ENCODE measurements at regions not wholly inside any gene's neighbourhood (a gene's known extent, or its start where the extent isn't known, plus 50 kb on each side); places are given as distances from the start of the nearest gene placed in this dataset.

DNA sequence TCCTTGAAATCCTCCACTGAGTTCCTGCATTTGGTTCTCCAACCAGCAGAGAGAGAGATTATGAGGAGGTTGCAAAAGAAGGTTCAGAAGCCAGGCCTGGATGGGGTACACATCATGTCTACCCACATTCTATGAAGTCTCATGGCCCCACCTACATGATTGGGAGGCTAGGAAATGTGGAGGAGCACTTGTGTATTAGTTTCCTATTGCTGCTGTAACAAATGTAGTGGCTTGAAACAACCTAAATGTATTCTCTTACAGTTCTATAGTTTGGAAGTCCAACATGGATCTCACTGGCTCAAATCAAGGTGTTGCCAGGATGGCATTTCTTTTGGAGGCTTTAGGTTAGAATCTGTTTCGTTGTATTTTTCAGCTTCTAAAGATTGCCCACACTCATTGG lies 134.2 kb upstream of the ZNF648 start:
- DNase-seq (ENCODE audit: low read depth), result no peak

DNA sequence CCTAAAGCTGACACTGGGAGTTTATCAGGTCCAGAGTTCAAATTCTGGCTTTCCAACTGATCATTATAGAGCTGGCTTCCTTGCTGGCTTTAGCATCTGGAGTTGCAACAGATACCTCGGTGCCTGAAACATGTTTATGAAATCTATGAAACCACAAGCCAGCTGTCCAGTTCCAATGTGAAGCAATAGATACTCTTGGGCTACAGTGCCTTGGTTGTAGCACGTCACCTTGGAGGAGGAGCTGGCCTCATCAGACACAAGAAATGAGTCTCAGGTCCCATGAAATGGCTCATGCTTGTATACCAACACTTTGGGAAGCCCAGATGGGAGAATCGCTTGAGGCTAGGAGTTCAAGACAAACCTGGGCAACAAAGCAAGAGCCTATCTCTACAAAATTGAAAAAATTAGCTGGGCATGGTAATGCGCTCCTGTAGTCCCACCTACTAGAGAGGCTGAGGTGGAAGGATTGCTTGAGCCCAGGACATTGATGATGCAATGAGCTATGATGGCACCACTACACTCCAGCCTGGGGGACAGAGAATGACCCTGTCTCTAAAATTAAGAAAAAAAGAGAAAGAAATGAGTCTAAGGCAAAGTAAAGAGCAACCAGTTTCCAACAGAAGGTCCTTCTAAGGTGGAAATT lies 132.5 kb upstream of the ZNF648 start:
- no peak for DNase-seq (ENCODE audit: low read depth)

DNA sequence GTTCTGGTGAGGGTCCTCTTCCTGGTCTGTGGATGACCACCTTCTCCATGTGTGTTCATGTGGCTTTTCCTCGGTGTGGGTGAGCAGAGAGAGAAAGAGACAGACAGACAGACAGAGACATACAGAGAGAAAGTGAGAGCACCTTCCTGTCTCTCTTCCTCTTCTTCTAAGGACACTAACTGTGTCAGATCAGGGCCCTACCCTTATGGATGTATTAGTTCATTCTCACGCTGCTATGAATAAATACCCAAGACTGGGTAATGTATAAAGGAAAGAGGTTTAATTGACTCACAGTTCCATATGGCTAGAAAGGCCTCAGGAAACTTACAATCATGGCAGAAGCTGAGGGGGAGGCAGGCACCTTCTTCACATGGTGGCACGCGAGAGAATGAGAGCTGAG lies 131.5 kb upstream of the ZNF648 start:
- DNase-seq (ENCODE audit: low read depth), result no peak

DNA sequence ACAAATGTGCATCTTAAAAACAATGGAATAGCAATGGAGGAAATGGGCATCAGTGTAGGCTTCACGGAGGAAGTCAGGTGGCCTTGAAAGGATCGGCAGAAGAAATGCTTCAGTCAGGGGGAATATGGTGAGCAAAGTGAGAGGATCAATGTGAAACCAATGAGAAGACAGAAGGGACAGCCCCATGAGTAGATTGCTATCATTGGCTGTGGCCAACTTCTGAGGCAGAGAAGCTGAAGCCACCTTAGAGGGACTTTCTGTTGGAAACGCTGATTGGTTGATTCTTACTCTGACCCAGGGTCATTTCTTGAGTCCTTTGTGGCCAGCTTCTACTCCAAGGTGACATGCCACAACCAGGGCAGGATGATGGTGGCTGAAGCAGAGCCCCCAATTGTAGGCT lies 130.7 kb upstream of the ZNF648 start:
- DNase-seq (ENCODE audit: low read depth), result no peak

DNA sequence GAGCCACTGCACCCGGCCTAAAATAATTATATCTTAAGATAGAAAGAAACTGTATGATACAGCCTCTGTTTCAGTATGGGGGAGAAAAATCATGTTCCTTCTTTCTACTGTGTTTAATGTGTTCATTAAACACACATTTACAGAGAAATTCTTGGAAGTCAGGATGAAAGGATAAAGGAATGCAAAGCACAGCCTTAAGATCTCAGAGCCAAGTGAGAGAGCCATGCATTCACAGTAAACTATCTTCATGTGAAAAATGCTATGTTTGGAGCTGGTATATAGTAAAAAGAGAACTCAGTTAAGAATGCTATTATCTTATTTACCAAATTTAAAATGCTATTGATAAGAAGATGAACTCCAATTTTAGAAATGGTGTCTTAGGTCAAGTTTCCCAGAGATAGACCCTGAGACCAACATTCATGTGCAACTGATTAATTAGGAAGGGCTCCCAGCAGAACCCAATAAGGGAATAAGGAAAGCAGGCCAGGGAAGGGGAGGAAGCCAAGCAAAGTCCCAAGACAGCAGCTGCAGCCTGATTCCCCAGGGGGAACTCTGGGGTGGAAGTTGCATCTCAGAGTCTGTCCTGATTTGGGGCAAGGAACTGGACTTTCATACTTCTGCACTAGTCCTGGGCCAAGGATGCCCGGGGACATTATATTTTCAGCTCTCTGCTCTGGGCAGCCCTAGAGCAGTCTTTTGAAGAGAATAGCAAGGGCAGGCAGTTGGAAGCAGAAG lies 130.0 kb upstream of the ZNF648 start:
- DNase-seq (ENCODE audit: low read depth), result no peak

DNA sequence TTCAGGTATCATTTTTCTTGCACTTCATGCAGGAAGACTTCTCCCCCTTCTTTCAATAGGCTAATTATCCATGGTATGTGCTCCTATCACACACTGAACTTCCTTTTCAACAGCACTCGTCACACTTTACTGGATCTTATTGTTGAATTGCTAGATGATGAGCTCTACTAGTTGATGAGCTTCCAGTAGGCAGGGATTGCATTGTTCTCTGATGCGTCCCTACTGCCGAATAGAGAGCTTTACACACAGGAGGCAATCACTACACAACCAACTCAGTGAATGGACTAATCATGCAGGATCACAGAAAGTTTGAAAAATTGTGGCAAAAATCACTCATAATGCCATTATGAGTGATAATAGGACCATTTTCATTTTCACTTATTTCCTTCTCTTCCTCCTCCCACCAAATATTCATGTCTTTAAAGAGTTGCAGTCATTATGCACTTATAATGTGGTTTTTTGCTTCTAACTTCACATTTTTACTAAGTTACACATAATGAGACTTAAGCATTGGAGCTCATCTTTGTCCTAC lies 128.1 kb upstream of the ZNF648 start:
- no peak for DNase-seq (ENCODE audit: low read depth)

DNA sequence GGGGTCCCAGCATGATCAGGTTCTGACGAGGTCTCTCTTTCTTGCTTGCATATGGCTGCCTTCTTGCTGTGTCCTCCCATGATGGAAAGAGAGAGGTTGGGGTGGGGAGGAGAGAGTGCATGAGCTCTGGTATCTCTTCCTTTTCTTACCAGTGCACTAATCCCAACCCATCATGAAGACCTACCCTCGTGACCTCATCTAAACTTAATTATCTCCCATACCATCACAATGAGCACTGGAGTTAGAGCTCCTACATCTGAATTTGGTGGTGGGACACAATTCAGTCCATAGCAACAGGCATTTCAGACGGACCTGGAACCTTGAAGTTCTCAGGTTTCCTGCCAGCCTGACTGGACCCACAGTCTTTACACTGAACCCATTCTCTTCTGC lies 125.2 kb upstream of the ZNF648 start:
- no peak for DNase-seq (ENCODE audit: low read depth)

DNA sequence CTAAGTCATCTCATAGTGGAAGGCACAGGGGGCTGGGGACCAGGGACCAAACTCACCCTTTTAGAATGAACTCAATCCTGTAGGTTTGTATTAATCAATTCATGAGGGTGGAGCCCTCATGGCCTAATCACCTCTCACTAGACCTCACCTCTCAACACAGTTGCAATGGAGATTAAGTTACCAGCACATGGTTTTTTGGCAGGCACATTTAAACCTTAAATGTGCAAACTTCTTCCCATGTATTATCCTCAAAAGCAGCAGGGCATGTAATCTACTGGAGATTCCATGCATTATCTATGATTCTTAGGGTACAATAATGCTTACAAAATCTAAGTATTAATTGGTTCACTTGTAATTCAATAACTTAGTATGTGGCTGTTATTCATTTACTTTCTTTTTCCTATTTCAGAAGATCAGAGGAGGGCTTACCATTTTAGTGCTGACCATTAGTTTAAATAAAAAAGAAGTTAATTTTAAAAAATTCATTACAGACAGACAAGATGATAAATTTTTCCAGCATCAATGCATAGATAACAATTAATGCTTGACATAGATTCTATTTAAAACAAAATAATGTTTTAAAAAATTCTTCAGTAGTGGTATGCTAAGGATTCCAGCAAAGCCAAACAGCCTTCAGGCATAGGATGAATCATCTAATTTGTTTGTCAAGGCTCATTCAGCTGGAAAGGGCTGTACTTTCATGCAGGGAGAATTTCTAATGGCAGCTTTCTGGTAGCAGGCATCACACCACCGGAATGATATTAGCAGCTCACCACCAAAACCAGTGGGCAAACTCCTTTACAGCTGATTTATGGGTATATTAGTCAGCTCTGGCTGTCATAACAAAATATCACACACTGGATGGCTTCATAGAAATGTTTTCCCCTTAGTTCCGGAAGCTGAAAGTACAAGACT lies 124.6 kb upstream of the ZNF648 start:
- DNase-seq (ENCODE audit: low read depth), result no peak

DNA sequence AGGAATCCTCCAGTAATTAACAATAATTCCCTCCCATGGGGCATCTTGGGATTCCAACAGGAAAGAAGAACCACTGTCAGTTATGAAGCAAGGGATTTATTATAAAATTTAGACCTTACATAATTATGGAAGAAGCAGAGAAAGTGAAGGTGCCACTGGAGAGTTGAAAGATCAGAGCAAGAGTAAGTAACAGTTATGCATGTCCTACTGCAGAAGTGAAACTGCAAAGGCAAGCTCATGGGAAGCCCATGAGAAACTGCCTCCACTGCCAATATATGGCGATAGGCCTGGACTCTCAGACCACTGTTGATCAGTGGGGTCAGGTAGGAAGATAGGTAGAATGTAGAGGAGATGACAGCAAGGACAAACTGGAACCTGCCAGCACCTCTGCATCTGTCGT lies 123.6 kb upstream of the ZNF648 start:
- DNase-seq (ENCODE audit: low read depth), result no peak

DNA sequence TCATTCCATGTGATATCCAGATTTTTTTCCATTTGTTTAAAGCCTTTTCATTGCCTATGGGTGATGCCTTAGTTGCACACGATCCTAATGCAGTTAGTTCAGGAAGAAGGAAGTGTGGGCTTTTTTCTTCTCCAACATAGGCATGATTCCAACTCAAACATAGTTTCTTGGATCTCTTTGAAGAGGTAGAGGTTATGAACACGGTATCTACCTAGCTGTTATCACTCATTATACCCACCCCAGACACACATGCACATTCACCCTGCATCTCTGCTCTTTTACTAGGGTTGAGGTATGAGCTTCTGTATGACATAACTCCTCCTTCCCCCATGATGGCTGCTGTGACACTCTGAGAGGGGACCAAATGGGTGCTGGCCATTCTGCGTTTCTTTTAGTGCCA lies 122.1 kb upstream of the ZNF648 start:
- DNase-seq (ENCODE audit: low read depth), result no peak

DNA sequence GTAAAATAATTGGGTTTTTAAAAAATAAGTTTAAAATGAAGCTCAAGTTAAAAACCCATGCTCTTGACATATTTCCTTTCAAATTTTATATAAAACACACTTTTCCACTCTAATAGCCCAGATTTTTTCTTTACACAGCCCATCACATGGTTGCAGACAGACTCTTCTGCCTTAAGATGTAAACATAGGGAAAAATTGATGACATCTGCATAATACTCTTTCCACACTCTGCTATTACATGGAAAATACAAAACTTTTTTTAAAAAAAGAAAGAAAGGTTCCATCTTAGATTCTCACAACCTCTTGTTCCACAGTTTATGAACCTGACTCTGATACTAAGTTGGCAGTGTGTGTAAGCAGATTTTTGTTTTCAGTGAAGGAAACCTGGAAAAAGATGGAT lies 120.8 kb upstream of the ZNF648 start:
- no peak for DNase-seq (ENCODE audit: low read depth)

DNA sequence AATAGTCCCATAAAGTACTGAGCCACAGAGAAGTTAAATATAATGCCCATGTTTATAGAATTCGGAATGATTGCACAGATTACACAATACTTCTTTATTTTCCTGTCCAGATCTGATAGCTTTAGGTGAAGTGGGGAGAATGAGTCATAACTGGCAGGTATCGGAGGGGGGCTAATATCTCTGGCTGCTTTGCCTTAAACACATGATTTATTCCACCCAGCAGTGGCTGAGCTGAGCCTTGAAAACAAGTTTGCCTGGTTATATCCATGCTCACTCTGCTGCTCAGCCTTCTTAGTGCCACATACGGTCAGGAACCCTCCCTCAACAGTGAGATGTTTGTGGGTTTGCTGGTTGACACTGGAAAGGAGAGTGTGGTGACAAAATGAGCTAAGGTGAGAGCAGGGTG lies 119.7 kb upstream of the ZNF648 start:
- DNase-seq (ENCODE audit: low read depth), result no peak

DNA sequence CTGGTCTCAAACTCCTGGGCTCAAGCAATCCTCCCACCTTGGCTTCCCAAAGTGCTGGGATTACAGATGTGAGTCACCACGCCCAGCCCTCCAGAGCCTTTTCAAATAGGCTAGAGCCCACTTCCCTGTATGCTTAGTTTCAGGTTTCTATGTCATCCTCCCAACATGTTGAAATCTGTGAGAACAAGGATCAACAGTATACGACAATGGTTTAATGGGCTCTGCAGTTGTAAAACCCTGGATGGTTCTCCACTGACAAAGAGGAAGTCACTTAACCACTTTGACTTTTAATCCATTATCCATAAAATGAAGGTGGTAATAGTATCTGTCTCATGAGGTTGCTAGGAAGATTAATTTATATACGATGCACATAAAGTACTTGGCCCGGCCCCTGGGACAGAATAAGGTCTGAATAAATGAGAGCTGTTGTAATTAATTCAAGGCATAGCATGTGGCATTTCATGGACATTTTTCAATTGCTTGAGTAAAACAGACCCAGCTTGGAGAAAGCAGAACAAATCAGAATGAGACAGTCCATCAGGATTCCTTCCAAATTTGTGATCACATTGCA lies 113.9 kb upstream of the ZNF648 start:
- no peak for DNase-seq (ENCODE audit: low read depth)

DNA sequence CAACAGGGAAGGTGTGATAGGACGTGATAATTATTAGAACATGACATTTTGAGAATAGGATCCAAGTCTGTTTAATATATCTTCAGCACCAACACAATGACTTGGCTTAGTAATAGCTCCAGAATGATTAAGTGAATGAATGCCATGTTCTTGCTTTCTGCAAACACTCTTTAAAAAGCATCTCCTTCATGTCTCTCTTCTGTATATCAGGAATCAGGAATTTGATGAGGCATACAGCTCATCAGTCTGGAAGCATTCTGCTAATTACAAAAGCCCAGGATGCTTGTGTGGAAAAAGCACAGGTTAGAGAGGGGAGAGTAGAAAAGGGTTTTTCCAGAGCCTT lies 113.0 kb upstream of the ZNF648 start:
- no peak for DNase-seq (ENCODE audit: low read depth)

DNA sequence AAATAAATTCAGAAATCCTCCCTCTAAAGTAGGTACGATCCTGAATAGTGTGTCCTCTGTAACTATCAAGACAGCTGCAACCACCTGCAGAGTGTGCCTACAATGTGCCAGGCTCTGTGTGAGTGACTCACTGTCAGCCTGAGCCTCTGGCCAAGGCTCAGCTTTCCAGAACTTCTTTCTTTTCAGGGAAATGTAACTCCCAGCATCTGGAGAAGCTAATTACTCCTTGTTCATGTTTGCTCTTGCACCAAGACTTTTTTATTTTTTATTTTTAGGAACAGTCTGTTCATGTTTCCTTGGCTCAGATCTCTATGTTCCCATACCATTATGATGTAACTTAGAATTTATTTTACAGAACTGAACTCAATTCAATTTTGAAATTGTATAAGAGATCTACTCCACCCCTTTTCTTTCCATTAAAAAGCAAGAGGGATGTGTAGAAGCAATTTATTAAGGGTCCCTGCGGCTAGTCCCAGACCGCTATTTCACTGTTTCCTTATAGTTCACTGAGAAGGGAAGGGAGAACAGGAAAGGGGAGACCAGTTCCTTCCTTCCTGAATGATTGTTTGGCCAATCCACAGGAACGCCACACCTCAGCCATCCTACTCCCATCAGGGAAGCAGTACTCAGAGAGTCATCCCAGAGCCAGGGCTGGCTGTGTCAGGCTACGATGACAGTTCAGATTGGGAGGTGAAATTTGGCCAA lies 112.4 kb upstream of the ZNF648 start:
- no peak for DNase-seq (ENCODE audit: low read depth)

DNA sequence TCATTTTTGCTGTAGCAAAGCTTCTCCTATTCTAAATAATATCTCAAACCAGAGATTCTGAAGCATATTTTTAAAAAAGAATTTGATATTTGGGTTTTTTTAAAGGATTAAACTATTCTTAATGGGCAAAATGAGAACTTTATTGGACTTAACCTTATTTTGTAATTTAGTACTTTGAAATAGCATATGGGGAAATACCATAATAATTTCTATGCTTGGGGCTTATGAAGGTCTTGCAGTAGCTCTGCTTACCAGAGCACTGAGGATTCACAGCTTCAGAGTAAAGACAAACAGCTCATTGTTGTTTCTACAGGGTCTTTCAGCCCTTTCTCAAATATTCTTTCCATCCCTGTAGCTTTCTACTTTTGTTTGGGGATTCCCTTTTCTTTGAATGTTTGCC lies 111.2 kb upstream of the ZNF648 start:
- no peak for DNase-seq (ENCODE audit: low read depth)

DNA sequence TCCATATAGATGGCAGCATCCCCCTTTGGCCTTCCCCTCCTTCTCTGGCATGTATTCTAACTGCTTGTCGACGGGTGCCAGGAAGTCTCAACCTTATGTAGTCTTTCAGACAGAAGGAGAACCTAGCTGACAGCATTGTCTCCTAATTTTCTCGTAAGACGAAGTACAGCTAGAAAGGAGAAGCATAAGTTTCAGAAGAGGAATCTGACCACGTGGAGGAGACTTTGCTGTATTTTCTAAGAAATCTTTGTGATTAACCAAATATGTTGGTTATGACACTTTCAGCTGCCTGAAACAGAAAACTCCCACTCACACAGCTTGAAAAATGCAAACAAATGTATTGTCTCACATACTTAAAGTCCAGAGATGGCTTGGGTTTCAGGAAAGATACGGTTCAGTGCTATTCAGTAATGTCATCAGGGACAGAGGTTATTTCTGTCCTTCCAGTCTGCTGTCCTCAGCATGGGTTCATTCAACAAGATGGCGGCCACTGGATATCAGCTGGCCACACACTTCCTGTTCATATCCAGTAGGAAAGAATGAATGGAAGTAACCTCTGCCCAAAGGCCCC lies 109.5 kb upstream of the ZNF648 start:
- no peak for DNase-seq (ENCODE audit: low read depth)

DNA sequence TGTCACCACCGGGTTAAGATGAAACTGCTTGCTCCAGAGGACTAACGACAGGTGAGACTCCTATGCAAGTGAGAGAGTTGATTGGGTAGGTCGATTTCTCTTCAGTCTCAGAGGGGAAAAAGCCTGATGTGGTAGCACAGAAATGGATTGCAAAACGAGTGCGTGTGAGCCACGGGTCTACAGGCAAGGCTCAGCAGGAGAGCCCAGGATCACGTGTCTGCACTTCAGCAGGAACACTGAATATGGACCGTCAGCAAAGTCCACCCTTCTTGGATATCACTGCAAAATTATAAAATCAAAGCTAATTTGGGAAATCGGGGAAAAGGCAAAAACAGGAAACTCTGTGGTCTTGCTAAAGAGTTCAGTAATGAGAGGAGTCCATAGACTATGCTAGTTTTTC lies 107.7 kb upstream of the ZNF648 start:
- DNase-seq (ENCODE audit: low read depth), result no peak

DNA sequence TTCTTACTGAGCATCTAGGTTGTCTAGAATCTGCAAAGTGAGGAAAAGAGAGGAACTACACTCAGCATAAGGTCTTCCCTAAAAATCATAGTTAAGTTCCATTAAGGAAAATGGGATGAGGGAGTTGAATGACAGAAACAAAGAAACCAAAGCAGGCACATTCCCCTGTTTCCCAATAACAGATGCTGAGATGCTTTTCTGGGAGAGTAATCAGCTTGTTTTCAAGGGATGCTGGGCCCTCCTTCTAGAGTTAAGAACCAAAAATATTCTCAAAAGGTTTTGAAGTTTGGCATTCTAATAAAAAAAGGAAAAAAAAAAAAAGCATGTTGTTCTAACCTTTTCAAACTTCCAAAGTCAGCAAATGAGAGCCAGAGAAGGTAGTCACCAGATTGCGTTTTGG lies 105.2 kb upstream of the ZNF648 start:
- DNase-seq (ENCODE audit: low read depth), result no peak

DNA sequence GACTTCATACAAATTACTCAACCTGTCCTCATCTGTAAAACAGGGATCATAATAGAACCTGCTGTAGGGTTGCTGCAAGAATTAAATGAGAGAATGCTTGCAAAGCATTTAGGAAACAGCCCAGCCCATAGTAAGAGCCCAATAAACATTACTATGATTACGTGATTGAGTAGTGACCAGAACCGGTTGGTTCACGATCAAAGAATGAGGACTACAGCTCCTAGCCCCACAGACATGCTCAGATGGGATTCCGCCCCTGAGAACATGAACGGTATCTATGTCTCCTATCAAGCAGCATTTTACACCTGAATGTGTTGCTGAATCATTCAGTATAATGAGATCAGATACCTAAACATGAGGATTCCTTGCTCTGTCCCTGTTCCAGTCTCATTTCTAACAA lies 104.8 kb upstream of the ZNF648 start:
- no peak for DNase-seq (ENCODE audit: low read depth)

DNA sequence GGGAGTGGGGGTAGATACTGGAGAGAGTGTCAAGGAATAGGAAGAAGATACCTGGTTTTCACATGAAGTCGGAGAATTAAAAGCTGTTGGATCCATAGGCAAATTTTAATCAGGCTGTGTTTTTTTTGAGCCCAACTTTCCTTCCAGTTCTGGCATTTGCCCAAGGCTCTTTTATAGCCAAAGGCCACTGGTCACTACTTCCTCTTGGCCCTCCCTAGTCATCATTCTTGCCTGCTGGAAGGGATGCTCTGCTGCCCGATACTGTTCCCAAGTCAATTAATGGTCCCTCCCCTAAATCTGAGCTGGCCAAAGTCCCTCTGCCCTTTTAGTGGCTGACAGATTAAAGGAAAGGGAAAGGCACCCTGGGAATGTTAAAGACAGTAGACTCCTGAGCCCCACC lies 102.8 kb upstream of the ZNF648 start:
- no peak for DNase-seq (ENCODE audit: low read depth)

DNA sequence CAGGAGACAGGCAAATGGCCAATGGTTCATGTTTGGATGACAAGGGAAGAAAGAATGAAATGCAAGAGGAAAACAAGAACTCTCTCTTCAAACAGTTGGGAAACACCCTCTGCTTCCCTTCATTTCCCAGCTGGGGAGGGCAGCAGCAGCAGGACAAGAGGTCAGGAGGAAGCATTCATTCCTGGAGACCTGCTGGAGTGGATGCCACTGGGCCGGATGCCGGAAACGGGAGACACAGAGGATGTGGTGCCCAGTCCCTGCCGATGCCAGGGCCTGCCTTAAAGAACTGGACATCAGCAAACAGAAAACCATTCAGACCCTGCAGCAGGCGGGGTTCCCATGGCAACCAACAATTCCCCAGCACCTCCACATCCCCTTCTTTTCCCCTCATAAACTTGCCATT lies 102.3 kb upstream of the ZNF648 start:
- no peak for DNase-seq (ENCODE audit: low read depth)
